ENCODE measurements at regions not wholly inside any gene's neighbourhood (a gene's known extent, or its start where the extent isn't known, plus 50 kb on each side); places are given as distances from the start of the nearest gene placed in this dataset.

DNA sequence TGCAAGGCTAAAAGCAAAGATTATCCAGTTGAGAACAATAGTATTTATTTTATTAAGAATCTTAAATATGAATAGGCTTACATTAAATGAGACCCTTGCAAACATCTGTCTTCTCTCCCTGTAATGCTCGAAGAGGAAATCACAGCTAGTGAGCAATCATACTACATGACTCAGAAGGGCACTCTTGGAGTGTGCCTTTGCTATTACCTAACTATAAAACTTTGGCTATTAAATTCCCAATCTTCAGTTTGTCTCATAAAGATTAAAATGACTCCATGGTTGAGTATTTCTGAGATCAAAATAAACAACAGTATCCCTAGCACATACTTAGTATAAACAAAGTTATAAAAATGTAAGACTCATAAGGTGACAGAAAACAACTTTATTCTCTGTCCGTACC, 296.9 kb downstream of the KCNJ3 start:
- TF ChIP-seq EZH2 (IDR thresholded peaks at IDR 0.05) (no peak), POLR2AphosphoS5 (IDR thresholded peaks at IDR 0.05; ENCODE audit: borderline replicate concordance, low read depth, low read length) (no peak)
